ENCODE measurements at regions not wholly inside any gene's neighbourhood (a gene's known extent, or its start where the extent isn't known, plus 50 kb on each side); places are given as distances from the start of the nearest gene placed in this dataset.

DNA sequence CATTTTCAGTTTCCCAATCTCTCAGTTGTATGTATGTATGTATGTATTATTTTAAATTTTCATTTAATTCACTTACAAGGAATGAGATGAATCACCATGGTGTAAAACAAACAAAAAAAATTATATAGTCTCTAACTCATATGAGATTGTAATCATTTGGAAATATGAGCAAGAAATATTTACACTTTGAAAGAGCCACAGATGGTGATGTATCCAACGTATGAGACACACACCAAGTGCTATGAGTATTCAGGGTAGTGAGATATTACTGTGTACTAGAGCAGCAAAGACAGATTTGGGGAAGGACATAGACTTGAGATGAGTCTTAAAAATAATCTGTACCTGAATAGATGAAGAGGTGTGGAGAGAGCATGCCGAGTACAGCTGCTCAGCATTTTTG is 1154.4 kb downstream of the RAPGEF2 start:
- Histone ChIP-seq H3K4me3 (no peak overlapping the region), H3K27ac (no peak overlapping the region), H3K4me1 (no peaks in the 10 kb centered on the region), H3K9me3 (peaks cover 0 to 4% (median 0%) of the 10 kb centered on the region in 3 donors), H3K27me3 (no peaks in the 10 kb centered on the region), H3K36me3 (no peaks in the 10 kb centered on the region)
- WGBS, 2 donors (ENCODE audit: low coverage in 1 of 2): 45 to 75% methylated on average over 2 of the region's 2 CpGs
- ATAC-seq: no peak
- TF ChIP-seq EP300 (IDR thresholded peaks at IDR 0.05): no peak

DNA sequence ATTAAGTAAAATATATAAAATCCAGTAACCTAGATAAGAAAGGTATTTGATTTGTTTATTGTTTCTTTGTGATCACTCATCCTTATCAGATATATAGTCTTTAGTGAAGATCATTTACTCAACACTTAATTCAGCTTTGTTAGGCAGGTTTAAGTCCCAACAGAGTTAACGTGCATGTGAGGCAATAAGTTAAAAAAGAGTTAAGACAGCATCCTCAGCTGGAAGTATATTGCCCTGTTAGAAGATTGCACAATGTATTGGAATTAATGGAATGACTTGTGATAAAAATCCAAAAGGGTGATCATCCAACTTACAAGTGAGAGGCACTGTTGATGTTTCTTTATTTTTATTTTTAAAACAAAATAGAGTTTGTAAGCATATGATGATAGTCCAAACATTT is 1162.1 kb downstream of the RAPGEF2 start:
- TF ChIP-seq EP300 (IDR thresholded peaks at IDR 0.05): no peak
- no peak for TF ChIP-seq POLR2A (IDR thresholded peaks at IDR 0.05)
- no peak for TF ChIP-seq POLR2AphosphoS5 (IDR thresholded peaks at IDR 0.05)
- TF ChIP-seq, protein P1, sequence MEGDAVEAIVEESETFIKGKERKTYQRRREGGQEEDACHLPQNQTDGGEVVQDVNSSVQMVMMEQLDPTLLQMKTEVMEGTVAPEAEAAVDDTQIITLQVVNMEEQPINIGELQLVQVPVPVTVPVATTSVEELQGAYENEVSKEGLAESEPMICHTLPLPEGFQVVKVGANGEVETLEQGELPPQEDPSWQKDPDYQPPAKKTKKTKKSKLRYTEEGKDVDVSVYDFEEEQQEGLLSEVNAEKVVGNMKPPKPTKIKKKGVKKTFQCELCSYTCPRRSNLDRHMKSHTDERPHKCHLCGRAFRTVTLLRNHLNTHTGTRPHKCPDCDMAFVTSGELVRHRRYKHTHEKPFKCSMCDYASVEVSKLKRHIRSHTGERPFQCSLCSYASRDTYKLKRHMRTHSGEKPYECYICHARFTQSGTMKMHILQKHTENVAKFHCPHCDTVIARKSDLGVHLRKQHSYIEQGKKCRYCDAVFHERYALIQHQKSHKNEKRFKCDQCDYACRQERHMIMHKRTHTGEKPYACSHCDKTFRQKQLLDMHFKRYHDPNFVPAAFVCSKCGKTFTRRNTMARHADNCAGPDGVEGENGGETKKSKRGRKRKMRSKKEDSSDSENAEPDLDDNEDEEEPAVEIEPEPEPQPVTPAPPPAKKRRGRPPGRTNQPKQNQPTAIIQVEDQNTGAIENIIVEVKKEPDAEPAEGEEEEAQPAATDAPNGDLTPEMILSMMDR (IDR thresholded peaks at IDR 0.05): no peak
- H3K4me3 ChIP-seq: no peak overlapping the region
- H3K36me3 ChIP-seq: no peaks in the 10 kb centered on the region
- ATAC-seq: no peak
- no peaks in the 10 kb centered on the region for H3K9me3 ChIP-seq
- H3K27ac ChIP-seq: no peak overlapping the region
- no peaks in the 10 kb centered on the region for H3K27me3 ChIP-seq
- no peaks in the 10 kb centered on the region for H3K4me1 ChIP-seq
- WGBS, 2 donors (ENCODE audit: low coverage in 1 of 2): 25 to 32% methylated on average over 1 of the region's 1 CpG

DNA sequence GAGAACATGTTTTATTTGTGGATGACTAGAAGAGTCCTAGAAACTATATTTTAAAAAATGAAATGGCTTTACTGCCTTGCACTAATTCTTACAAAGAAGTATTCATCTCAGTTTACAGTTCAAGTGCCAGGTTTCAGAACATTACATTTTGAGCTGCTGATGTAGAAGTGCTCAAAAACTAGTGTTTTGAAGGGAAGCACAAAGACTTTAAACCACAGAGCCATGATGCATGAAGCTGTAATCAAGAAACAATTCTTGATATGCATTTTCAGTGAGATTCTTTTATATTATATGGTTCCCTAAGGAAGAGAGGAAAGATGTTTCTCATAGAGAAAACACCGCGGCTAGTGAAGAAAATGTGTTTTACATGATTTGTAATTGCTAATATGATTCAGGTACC is 1163.0 kb downstream of the RAPGEF2 start:
- H3K9me3 ChIP-seq: no peaks in the 10 kb centered on the region
- no peaks in the 10 kb centered on the region for H3K27me3 ChIP-seq
- no peak for ATAC-seq
- no peaks in the 10 kb centered on the region for H3K4me1 ChIP-seq
- no peak overlapping the region for H3K27ac ChIP-seq
- 79 to 85% methylated on average over 2 of the region's 2 CpGs for WGBS, 2 donors (ENCODE audit: low coverage in 1 of 2)
- H3K36me3 ChIP-seq: no peaks in the 10 kb centered on the region
- no peak overlapping the region for H3K4me3 ChIP-seq
- TF ChIP-seq, protein P1 (IDR thresholded peaks at IDR 0.05): no peak

DNA sequence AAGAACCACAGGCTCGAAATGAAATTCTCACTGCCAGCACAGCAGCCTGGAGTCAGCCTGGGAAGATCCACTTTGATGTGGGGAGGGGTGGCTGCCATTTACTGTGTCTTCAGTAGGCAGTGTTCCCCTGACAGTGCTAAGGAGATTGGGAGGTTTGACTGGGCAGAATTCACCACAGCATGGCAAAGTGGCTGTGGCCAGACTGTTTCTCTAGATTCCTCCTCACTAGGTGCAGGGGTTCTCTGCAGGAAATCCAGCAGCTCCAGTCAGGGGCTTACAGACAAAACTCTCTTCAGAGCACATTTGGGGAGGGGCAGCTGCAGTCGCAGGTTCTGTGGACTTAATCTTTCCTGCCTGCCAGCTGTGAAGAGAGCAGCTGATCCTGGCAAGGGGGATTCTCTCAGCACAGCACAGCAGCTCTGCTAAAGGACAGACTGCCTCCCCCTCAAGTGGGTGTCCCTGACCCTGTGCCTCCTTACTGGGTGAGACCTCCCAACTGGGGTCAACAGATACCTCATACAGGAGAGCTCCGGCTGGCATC is 1174.0 kb downstream of the RAPGEF2 start:
- no peak overlapping the region for H3K4me3 ChIP-seq
- peaks cover 0 to 51% (median 0%) of the 10 kb centered on the region in 3 donors for H3K9me3 ChIP-seq
- no peaks in the 10 kb centered on the region for H3K36me3 ChIP-seq
- no peaks in the 10 kb centered on the region for H3K4me1 ChIP-seq
- H3K27me3 ChIP-seq: no peaks in the 10 kb centered on the region
- WGBS, 2 donors (ENCODE audit: low coverage in 1 of 2): 57% methylated on average over 2 of the region's 3 CpGs; no CpG with 5 or more reads in 1 of the 2 donors
- TF ChIP-seq, protein P1 (IDR thresholded peaks at IDR 0.05): no peak
- TF ChIP-seq POLR2A (IDR thresholded peaks at IDR 0.05) (no peak), EP300 (IDR thresholded peaks at IDR 0.05) (no peak), POLR2AphosphoS5 (IDR thresholded peaks at IDR 0.05) (no peak)
- ATAC-seq: no peak
- H3K27ac ChIP-seq: no peak overlapping the region

DNA sequence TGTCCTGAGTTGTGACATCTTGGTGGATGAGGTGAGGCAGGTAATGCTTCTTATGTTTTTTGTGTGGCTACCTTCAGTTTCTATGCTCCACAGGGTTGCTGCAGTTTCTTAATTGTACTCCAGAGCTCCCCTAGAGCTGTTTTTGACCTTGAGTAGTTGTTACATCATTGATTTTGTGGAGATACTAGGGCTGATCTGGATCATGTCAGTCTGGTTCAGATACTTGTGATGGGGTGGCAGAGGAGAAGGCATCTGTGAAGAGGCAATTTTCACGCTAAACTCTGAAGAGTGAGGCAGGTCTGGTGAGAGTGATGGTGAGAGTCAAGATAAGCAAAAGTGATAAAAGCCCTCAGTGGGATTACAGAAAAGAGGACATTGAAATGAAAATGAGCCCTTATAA is 1180.2 kb downstream of the RAPGEF2 start:
- Histone ChIP-seq H3K9me3 (peaks cover 0 to 20% (median 0%) of the 10 kb centered on the region in 3 donors), H3K27me3 (no peaks in the 10 kb centered on the region), H3K36me3 (no peaks in the 10 kb centered on the region), H3K4me1 (no peaks in the 10 kb centered on the region), H3K4me3 (no peak overlapping the region), H3K27ac (no peak overlapping the region)
- TF ChIP-seq POLR2A (IDR thresholded peaks at IDR 0.05) (no peak), POLR2AphosphoS5 (IDR thresholded peaks at IDR 0.05) (no peak), EP300 (IDR thresholded peaks at IDR 0.05) (no peak)
- TF ChIP-seq, protein P1 (IDR thresholded peaks at IDR 0.05): no peak
- WGBS, 2 donors (ENCODE audit: low coverage in 1 of 2): 80 to 83% methylated on average over 1 of the region's 1 CpG
- no peak for ATAC-seq

Data from gastroesophageal sphincter (tissue), 4 donors.